ACHN (cell line): ENCODE measurements at regions not wholly inside any gene's neighbourhood (a gene's known extent, or its start where the extent isn't known, plus 50 kb on each side); places are given as distances from the start of the nearest gene placed in this dataset.
A peak's percentile ranks its signal among the peaks of the same experiment; 100 is the strongest.

Experiments used
- DNase-seq: peaks from one replicate; pipeline ENCODE4 v3.0.0-alpha.2; 2015
- in situ Hi-C: cut with HindIII; loops from 2 replicates; pipeline ENCODE4 v1.10.0; 2017; ENCODE audit warnings: low sequenced_read_pairs, low pct_ligation_motif_present, low pct_unique_long_range_greater_than_20kb

- no peak for DNase-seq
- in situ Hi-C loops: no loop called here
These were observed 802.1 kb downstream of the PLA2G4A start for GRCh38 chr1:187630653-187631380.

- no peak for DNase-seq
- in situ Hi-C loops: no loop called here
These were observed 802.6 kb downstream of the PLA2G4A start for GRCh38 chr1:187631381-187631675.

GRCh38 chr1:187631984-187632383 lies 803.2 kb downstream of the PLA2G4A start:
- no peak for DNase-seq
- in situ Hi-C loops: no loop called here

- DNase-seq: no peak
- in situ Hi-C loops: no loop called here
These were observed 806.2 kb downstream of the PLA2G4A start for GRCh38 chr1:187634940-187635339.

- DNase-seq: no peak
- in situ Hi-C loops: no loop called here
These were observed 810.1 kb downstream of the PLA2G4A start for GRCh38 chr1:187638733-187639434.

GRCh38 chr1:187641015-187641414 lies 812.3 kb downstream of the PLA2G4A start:
- no peak for DNase-seq
- in situ Hi-C loops: no loop called here

GRCh38 chr1:187641463-187641862 lies 812.7 kb downstream of the PLA2G4A start:
- DNase-seq: no peak
- in situ Hi-C loops: no loop called here

- no peak for DNase-seq
- in situ Hi-C loops: no loop called here
These were observed 813.2 kb downstream of the PLA2G4A start for GRCh38 chr1:187641907-187642306.

GRCh38 chr1:187645651-187646050 lies 816.9 kb downstream of the PLA2G4A start:
- no peak for DNase-seq
- in situ Hi-C loops: no loop called here

- no peak for DNase-seq
- in situ Hi-C loops: no loop called here
These were observed 817.9 kb downstream of the PLA2G4A start for GRCh38 chr1:187646536-187647107.

GRCh38 chr1:187648091-187648490 lies 819.3 kb downstream of the PLA2G4A start:
- no peak for DNase-seq
- in situ Hi-C loops: no loop called here

- in situ Hi-C loops: no loop called here
- DNase-seq: no peak
These were observed 825.9 kb downstream of the PLA2G4A start for GRCh38 chr1:187654635-187655034.

- no peak for DNase-seq
- in situ Hi-C loops: no loop called here
These were observed 826.4 kb downstream of the PLA2G4A start for GRCh38 chr1:187655104-187655503.

- in situ Hi-C loops: no loop called here
- no peak for DNase-seq
These were observed 836.7 kb downstream of the PLA2G4A start for GRCh38 chr1:187665483-187665882.

GRCh38 chr1:187680823-187681222 lies 852.1 kb downstream of the PLA2G4A start:
- DNase-seq: no peak
- in situ Hi-C loops: no loop called here

- DNase-seq: no peak
- in situ Hi-C loops: no loop called here
These were observed 853.4 kb downstream of the PLA2G4A start for GRCh38 chr1:187682112-187682511.

- DNase-seq: peak; percentile 20
- in situ Hi-C loops: no loop called here
These were observed 856.6 kb downstream of the PLA2G4A start for GRCh38 chr1:187685333-187685732.

- DNase-seq: no peak
- in situ Hi-C loops: no loop called here
These were observed 860.4 kb downstream of the PLA2G4A start for GRCh38 chr1:187689129-187689528.

- in situ Hi-C loops: no loop called here
- peak; percentile 12 for DNase-seq
These were observed 862.7 kb downstream of the PLA2G4A start for GRCh38 chr1:187691439-187691838.

GRCh38 chr1:187692799-187693198 lies 864.0 kb downstream of the PLA2G4A start:
- in situ Hi-C loops: no loop called here
- DNase-seq: no peak
